H1 (cell line): ENCODE measurements at regions not wholly inside any gene's neighbourhood (a gene's known extent, or its start where the extent isn't known, plus 50 kb on each side); places are given as distances from the start of the nearest gene placed in this dataset.

Experiments
- CHD2 ChIP-seq: IDR thresholded peaks from 2 replicates; pipeline ENCODE4 v1.6.1; 2012; ENCODE audit warnings: low read length, improper control_type of control experiment
- CREB1 ChIP-seq: IDR thresholded peaks from 2 replicates; pipeline ENCODE4 v1.6.1; 2012; ENCODE audit warnings: inconsistent platforms
- TF ChIP-seq, protein P1 (sequence below): IDR thresholded peaks from 2 replicates; pipeline ENCODE4 v1.6.1; 2012; ENCODE audit warnings: inconsistent platforms
- TF ChIP-seq, protein P2 (sequence below): IDR thresholded peaks from 2 replicates; pipeline ENCODE4 v1.6.1; 2012; ENCODE audit warnings: low read length, inconsistent platforms

DNA sequence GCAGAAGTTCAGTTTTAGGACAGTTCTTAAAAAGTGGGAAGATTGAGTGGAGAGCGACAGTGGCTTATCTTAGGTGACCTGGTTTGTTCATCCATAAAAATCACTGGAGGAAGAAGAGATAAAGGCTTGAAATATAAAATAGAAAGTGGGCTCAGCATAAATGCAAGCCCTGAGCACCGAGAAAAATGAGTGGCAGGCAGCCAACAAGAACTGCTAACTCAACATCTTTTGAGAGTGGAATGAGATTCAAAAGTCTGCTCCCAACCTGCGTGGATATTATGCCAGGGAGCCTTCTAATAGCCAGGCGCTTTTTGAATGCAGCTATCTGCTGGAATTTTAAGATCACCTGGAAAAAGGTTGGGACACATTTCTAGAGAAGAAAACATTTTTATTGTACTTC lies 666.5 kb downstream of the FLRT2 start (continued):
- TF ChIP-seq, protein P1, sequence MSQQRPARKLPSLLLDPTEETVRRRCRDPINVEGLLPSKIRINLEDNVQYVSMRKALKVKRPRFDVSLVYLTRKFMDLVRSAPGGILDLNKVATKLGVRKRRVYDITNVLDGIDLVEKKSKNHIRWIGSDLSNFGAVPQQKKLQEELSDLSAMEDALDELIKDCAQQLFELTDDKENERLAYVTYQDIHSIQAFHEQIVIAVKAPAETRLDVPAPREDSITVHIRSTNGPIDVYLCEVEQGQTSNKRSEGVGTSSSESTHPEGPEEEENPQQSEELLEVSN = no peak
- TF ChIP-seq CHD2 (no peak), CREB1 (no peak)
- TF ChIP-seq, protein P2, sequence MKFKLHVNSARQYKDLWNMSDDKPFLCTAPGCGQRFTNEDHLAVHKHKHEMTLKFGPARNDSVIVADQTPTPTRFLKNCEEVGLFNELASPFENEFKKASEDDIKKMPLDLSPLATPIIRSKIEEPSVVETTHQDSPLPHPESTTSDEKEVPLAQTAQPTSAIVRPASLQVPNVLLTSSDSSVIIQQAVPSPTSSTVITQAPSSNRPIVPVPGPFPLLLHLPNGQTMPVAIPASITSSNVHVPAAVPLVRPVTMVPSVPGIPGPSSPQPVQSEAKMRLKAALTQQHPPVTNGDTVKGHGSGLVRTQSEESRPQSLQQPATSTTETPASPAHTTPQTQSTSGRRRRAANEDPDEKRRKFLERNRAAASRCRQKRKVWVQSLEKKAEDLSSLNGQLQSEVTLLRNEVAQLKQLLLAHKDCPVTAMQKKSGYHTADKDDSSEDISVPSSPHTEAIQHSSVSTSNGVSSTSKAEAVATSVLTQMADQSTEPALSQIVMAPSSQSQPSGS = no peak
